HEK293T (cell line): ENCODE measurements at regions not wholly inside any gene's neighbourhood (a gene's known extent, or its start where the extent isn't known, plus 50 kb on each side); places are given as distances from the start of the nearest gene placed in this dataset.

Experiments
- CTCF ChIA-PET: fragments of 350-600 bp; formaldehyde crosslinking; extraction: SDS; loops from one replicate; lab custom pipeline; 2021; ENCODE audit warnings: antibody characterized with exemption, inconsistent platforms; lab: Yijun Ruan, JAX
- POLR2A ChIA-PET: fragments of 350-600 bp; formaldehyde crosslinking; extraction: SDS; loops from one replicate; lab custom pipeline; 2020; ENCODE audit warnings: antibody characterized with exemption, inconsistent platforms; lab: Yijun Ruan, JAX
- DNase-seq: peaks from one replicate; pipeline ENCODE4 v3.0.0; 2012; ENCODE audit warnings: mixed read lengths; ENCODE audit errors: extremely low spot score
- ARNT ChIP-seq: fragments of 450-650 bp; IDR thresholded peaks from 2 replicates; pipeline ENCODE4 v1.6.1; 2017; ENCODE audit warnings: mild to moderate bottlenecking
- BHLHE40 ChIP-seq: fragments of 450-650 bp; IDR thresholded peaks from 2 replicates; pipeline ENCODE4 v1.6.1; 2016; ENCODE audit warnings: mild to moderate bottlenecking, moderate library complexity, borderline replicate concordance
- CTBP1 ChIP-seq: fragments of 450-650 bp; IDR thresholded peaks from 2 replicates; pipeline ENCODE4 v1.6.1; 2016; ENCODE audit warnings: borderline replicate concordance
- ELF4 ChIP-seq: fragments of 450-650 bp; IDR thresholded peaks from 2 replicates; pipeline ENCODE4 v1.6.1; 2017; ENCODE audit warnings: antibody characterized with exemption
- FOXA1 ChIP-seq: fragments of 450-650 bp; IDR thresholded peaks from 2 replicates; pipeline ENCODE4 v1.6.1; 2016; ENCODE audit warnings: mild to moderate bottlenecking
- FOXK2 ChIP-seq: fragments of 450-650 bp; IDR thresholded peaks from 2 replicates; pipeline ENCODE4 v1.6.1; 2016; ENCODE audit warnings: mild to moderate bottlenecking
- FOXM1 ChIP-seq: fragments of 450-650 bp; IDR thresholded peaks from 2 replicates; pipeline ENCODE4 v1.6.1; 2017; ENCODE audit warnings: mild to moderate bottlenecking, borderline replicate concordance
- HDGF ChIP-seq: fragments of 450-650 bp; IDR thresholded peaks from 2 replicates; pipeline ENCODE4 v1.6.1; 2017; ENCODE audit warnings: antibody characterized with exemption, borderline replicate concordance
- L3MBTL2 ChIP-seq: fragments of 450-650 bp; conservative IDR thresholded peaks from 2 replicates; pipeline ENCODE4 v1.6.1; 2016; ENCODE audit warnings: mild to moderate bottlenecking
- LEF1 ChIP-seq: fragments of 450-650 bp; IDR thresholded peaks from 2 replicates; pipeline ENCODE4 v1.6.1; 2017; ENCODE audit warnings: mild to moderate bottlenecking, borderline replicate concordance
- NFRKB ChIP-seq: fragments of 450-650 bp; IDR thresholded peaks from 2 replicates; pipeline ENCODE4 v1.6.1; 2016; ENCODE audit warnings: mild to moderate bottlenecking, moderate library complexity
- SP1 ChIP-seq: fragments of 450-650 bp; IDR thresholded peaks from 2 replicates; pipeline ENCODE4 v1.6.1; 2017
- SUZ12 ChIP-seq: fragments of 450-650 bp; IDR thresholded peaks from 2 replicates; pipeline ENCODE4 v1.6.1; 2016; ENCODE audit warnings: mild to moderate bottlenecking
- TARDBP ChIP-seq: fragments of 450-650 bp; IDR thresholded peaks from 2 replicates; pipeline ENCODE4 v1.6.1; 2016
- ZNF384 ChIP-seq: fragments of 450-650 bp; IDR thresholded peaks from 2 replicates; pipeline ENCODE4 v1.6.1; 2016
- TF ChIP-seq, protein P1 (sequence below): fragments of 450-650 bp; IDR thresholded peaks from 2 replicates; pipeline ENCODE4 v1.6.1; 2016

DNA sequence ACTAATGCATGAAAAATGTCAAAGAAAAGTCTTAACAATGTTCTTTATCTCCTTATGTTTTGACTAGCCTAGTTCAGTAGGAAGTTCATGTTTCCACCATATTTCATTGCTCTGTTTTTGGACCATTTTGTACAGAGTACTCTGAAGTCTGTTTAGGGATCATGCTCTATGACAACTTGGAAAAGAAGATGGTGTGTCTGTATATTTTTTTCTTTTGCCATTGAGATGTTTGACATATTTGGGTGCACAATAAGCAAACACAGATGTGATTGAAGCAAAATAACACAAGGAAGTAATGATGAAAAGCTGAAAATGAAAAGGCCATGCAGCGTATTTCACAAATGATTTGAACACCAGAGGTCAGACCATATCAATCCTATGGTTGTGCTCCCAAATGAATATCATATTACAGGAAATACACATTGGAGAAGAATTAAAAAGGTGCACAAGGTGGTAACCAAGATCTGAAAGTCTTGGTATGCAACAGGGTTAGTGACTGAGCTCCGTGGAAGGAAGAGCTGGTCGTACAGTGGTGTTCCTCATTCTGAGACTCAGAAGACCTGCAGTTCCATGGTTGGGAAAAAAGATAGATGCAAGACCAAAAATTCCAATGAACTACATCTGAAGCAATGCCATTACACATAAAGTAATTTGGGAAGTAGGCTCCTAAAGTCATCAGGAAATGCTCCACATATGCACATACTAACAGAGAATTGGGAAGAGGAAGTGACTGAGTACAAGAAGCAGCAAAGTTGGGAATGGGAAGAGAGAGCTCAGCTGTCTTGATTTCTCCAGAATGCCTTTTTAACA lies 463.5 kb downstream of the LMO4 start:
- ChIA-PET CTCF (interaction anchor here (0.6 to 0.8 kb wide), 2 partner anchors 108 to 162 kb away, joined by 3 read pairs; no protein-coding TSS in a partner anchor), POLR2A (interaction anchor here (0.6 kb wide), 1 partner anchor 892 kb away, joined by 3 read pairs; the partner anchor contains the start of gene PKN2)
- no peak for DNase-seq
- TF ChIP-seq TARDBP, result no peak
- no peak for TF ChIP-seq FOXM1
- no peak for TF ChIP-seq SUZ12
- TF ChIP-seq NFRKB, result no peak
- TF ChIP-seq, protein P1, sequence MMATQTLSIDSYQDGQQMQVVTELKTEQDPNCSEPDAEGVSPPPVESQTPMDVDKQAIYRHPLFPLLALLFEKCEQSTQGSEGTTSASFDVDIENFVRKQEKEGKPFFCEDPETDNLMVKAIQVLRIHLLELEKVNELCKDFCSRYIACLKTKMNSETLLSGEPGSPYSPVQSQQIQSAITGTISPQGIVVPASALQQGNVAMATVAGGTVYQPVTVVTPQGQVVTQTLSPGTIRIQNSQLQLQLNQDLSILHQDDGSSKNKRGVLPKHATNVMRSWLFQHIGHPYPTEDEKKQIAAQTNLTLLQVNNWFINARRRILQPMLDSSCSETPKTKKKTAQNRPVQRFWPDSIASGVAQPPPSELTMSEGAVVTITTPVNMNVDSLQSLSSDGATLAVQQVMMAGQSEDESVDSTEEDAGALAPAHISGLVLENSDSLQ, result no peak
- no peak for TF ChIP-seq CTBP1
- no peak for TF ChIP-seq FOXA1
- TF ChIP-seq LEF1, result no peak
- TF ChIP-seq ARNT, result no peak

DNA sequence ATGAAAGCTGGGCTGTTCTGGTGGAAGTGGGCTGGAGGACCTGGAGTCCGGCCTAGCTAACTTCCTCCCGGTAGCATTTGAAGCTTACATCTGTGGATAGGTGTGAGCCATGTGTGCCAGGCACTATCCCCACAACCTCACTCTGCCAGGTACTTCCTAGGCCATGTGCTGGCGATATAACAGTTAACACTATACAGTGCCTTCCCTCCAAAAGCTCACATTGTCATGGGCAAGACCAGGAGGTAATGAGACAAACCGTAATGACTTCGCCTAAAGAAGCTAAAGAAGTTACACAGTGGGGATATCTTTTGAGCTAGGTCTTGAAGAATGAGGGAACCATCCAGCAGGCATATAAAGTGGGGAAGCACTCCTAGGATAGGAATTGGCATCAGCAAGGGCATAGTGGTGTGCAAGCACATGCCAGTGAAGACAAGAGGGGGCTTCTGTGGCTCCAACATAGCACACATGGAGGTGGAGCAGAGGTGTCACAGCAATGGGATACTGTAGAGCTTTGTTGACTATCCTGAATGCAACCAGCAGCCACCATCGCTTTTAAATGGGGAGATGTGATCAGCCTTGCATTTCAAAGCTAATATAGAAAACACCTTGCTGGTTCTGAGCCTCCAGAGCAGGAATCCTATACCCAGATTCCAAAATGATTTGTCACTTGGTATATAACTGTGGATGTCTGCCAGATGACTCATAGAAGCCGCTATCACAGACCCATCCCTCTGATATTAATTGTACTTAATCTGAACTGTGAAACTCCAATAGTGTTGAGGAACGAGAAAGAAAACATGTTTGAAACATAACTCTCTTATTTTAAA lies 466.3 kb downstream of the LMO4 start:
- ChIA-PET POLR2A (interaction anchor here (0.5 to 1.0 kb wide), 2 partner anchors 459 to 627 kb away, joined by 3 to 4 read pairs; no protein-coding TSS in a partner anchor), CTCF (interaction anchor here (0.6 kb wide), 1 partner anchor 54 kb away, joined by 3 read pairs; no protein-coding TSS in a partner anchor)
- TF ChIP-seq TARDBP (no peak), HDGF (no peak), L3MBTL2 (no peak), CTBP1 (no peak), FOXM1 (no peak), FOXK2 (no peak)
- DNase-seq, result no peak

- TF ChIP-seq HDGF (no peak), TARDBP (no peak), FOXM1 (no peak), BHLHE40 (no peak), SUZ12 (no peak), FOXK2 (no peak), ARNT (no peak), SP1 (no peak), CTBP1 (no peak), L3MBTL2 (no peak), FOXA1 (no peak), ZNF384 (no peak), NFRKB (no peak), ELF4 (no peak), LEF1 (no peak)
- TF ChIP-seq, protein P1, result no peak
- ChIA-PET POLR2A (interaction anchor here (1.0 kb wide), 1 partner anchor 460 kb away, joined by 4 read pairs; no protein-coding TSS in a partner anchor), CTCF (interaction anchor here (0.6 kb wide), 1 partner anchor 10 kb away, joined by 3 read pairs; no protein-coding TSS in a partner anchor)
- DNase-seq, result no peak
Measured at GRCh38 chr1:87795615-87796337, 467.1 kb downstream of the LMO4 start.

DNA sequence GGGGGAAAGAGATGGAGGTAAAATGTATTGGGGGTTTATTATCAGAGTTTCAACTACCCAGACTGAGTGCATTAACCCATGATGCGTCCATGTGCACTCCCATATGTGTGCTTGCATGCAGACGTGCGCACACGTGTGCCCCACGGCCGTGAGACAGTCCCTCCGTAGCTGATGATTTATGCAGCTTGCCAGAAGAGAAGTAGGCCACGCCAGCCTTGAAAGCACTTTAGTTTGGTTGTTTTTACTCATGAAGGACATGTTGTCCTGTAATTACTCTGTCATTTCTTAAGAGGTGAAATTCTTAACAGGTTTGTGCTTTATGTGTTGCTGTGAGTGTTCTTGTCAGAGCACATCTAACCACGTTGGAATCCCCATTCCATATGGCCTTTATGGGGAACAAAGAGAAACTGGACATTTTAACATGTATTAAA lies 467.8 kb downstream of the LMO4 start:
- ChIA-PET POLR2A (interaction anchor here (1.0 kb wide), 1 partner anchor 466 kb away, joined by 3 read pairs; no protein-coding TSS in a partner anchor), CTCF (interaction anchor here (0.6 kb wide), 1 partner anchor 10 kb away, joined by 3 read pairs; no protein-coding TSS in a partner anchor)
- TF ChIP-seq FOXA1, result no peak
- TF ChIP-seq, protein P1, result peak; percentile 32; the same call in 1 of the 2 replicates
- DNase-seq, result no peak

- DNase-seq, result no peak
- TF ChIP-seq LEF1, result no peak
- TF ChIP-seq ELF4, result no peak
- TF ChIP-seq ZNF384, result no peak
- no peak for TF ChIP-seq L3MBTL2
- no peak for TF ChIP-seq CTBP1
- TF ChIP-seq SP1, result no peak
- no peak for TF ChIP-seq FOXM1
- TF ChIP-seq, protein P1, result no peak
- CTCF ChIA-PET, result no interaction called here
- POLR2A ChIA-PET, result no interaction called here
Measured at GRCh38 chr1:87799451-87799850, 470.8 kb downstream of the LMO4 start.
